ENCODE measurements at regions not wholly inside any gene's neighbourhood (a gene's known extent, or its start where the extent isn't known, plus 50 kb on each side); places are given as distances from the start of the nearest gene placed in this dataset.

DNA sequence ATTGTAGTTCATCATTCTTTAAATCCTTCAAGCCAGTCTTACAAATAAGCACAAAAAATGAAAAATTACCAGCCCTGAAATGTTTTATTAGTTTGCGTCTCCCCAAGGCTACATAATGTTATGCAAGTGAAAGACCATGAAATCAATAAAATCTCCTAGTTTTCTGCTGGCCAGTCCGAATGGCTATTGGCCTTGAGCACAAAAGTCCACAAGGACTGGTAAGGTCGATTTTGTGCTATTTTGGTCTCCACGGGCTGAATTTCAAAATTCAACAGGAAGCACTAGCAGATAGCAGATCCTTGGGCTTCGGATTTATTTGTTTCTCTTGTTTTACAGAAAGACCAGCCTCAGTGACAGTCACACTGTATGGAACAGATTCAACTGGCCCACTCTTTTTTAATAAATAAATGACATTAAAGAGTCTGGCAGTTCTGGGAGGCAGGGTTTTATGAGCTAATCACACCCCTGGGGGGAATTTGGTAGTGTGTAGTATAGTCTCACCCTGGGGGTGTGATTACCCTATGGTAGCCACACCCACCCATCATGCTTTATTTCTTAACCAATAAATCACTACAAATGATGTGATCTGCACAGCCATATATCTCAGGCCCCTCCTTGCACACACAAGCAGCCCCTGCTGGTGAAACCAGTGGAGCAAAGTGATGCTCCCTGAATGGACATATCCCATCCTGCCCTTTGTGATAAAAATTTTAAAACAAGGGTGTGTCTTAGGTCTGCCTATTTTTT is 51.1 kb upstream of the TMEM33 start:
- no peak overlapping the region for H3K27ac Mint-ChIP-seq
- peaks cover 7% of the 10 kb centered on the region for H3K4me1 Mint-ChIP-seq (ENCODE audit: low read depth)
- no peaks in the 10 kb centered on the region for H3K36me3 Mint-ChIP-seq (ENCODE audit: low read depth)
- H3K27me3 Mint-ChIP-seq = peaks cover 74% of the 10 kb centered on the region
- H3K9me3 Mint-ChIP-seq = no peaks in the 10 kb centered on the region
- intact Hi-C loops (cut with micrococcal nuclease) = no loop called here
- H3K4me3 Mint-ChIP-seq = no peak overlapping the region

DNA sequence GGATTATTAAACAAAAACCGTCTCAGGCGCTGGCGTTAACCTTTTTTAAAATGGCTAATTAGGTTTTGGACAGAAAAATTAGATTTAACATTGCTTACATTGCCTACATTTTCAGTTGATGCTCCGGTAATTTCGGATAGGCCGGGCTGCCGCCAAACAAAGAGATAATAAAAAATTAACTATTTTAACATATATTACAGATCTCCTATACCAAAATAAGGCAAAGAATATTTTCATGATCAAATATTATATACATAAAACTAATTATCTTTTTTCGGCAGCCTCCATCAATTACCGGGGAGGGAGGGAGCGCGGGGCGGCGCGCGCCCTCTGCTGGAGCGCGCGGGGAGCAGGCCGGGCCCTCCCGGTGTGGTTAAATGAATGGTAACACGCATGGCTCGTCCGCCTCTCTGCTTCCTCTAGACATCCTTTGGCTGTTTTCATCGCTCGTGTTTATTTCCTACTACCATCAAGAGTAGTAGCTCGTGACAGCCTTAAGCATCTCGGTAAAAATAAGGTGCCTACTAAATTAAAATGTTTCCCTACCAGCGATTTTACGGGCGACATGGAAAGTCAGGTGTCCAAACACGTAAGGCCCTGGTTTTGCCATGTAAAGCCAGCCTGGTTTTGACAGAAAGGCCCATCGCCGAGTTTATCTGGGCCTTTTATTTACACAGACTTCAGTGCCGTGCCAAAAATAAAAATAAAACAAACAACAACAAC is 52.4 kb upstream of the TMEM33 start:
- Mint-ChIP-seq H3K27ac (no peak overlapping the region), H3K27me3 (peaks cover 87% of the 10 kb centered on the region), H3K36me3 (ENCODE audit: low read depth) (no peaks in the 10 kb centered on the region), H3K4me1 (ENCODE audit: low read depth) (peaks cover 7% of the 10 kb centered on the region), H3K4me3 (no peak overlapping the region), H3K9me3 (no peaks in the 10 kb centered on the region)
- intact Hi-C loops (cut with micrococcal nuclease) = loop anchor here (1.0 kb wide), 1 partner anchor 601 kb away; no protein-coding TSS in a partner anchor

DNA sequence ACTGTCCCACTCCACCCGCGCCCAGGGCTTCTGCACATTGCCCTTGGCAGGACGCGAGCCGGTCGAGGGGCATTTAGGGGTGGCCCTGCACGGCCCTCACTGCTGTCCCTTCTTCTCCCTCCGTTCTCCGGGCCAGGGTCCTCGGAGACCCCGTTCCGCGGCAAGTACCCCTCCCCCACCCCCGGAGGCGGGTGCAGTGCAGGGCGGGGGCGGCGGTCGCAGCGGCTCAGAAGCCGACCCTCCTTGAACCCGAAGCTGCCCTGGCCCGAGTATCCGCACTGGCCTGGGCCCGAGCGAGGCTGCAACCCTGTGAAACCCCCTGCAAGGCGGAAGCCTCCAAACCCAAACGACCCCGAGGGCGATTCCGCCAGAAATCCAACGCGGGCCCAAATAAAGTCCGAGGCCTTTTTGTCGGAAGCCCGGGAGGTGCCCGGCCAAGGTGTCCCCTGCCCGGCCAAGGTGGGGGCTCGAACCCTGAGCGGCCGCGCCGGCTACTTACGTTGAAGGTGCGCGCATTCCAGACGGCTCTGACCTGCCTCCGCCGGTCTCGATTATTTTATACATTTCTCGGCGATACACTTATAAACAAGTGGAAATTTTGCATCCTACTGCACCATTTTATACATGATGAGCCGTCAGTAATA is 53.1 kb upstream of the TMEM33 start:
- Mint-ChIP-seq H3K9me3 (no peaks in the 10 kb centered on the region), H3K4me1 (ENCODE audit: low read depth) (peaks cover 7% of the 10 kb centered on the region), H3K27ac (no peak overlapping the region), H3K27me3 (peaks cover 91% of the 10 kb centered on the region), H3K36me3 (ENCODE audit: low read depth) (no peaks in the 10 kb centered on the region), H3K4me3 (no peak overlapping the region)
- intact Hi-C loops (cut with micrococcal nuclease) = loop anchor here (1.0 kb wide), 1 partner anchor 601 kb away; no protein-coding TSS in a partner anchor

DNA sequence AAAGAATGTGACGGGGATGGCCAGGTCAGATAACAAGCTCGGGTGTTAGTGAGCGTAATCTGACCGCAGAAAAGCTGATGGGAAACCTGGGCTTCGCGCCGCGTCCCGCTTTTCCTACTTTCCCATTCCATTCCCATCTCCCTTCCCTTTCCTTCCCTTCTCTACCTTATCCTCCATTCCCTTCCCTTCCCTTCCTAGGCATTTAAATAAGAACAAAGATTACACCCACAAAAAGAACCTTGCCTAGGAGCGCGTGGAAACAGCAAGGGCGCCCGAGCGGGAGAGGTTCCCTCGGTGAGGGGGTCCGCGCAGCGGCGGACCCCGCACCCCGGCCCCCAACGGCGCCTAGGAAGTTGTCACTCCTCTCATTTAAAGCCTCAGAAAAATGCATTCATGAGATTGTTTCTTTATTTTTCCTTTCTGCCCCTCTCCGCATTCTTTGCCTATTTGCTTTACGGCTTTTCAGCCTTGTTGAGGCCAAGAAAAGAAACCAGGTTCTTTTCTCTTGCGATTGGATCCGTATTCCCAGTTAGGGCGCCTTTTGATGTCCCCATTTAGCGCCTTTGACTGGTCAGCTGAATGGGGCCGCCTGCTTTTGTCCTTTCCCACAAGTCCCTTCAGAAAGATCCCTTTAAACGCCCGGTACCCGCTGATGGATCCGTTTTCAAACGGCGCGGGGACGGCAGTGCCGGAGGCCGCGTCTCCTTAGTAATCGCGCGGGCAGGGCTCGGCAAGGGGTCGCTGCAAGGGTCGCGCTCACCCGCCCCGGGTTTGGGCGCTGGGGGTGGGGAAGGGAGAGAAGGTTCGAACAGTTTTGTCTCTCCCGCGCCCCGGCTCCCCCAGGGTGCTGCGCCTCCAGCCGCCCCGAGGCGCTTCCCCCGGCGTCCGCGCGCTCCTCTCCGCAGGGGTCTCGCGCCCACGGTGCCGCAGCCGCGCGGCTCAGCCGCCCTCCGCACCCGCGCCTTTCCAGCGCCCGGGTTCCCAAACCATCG is 54.1 kb upstream of the TMEM33 start:
- Mint-ChIP-seq H3K4me1 (ENCODE audit: low read depth) (peaks cover 7% of the 10 kb centered on the region), H3K4me3 (no peak overlapping the region), H3K36me3 (ENCODE audit: low read depth) (no peaks in the 10 kb centered on the region), H3K27me3 (peaks cover 94% of the 10 kb centered on the region), H3K9me3 (no peaks in the 10 kb centered on the region), H3K27ac (no peak overlapping the region)
- intact Hi-C loops (cut with micrococcal nuclease) = no loop called here

DNA sequence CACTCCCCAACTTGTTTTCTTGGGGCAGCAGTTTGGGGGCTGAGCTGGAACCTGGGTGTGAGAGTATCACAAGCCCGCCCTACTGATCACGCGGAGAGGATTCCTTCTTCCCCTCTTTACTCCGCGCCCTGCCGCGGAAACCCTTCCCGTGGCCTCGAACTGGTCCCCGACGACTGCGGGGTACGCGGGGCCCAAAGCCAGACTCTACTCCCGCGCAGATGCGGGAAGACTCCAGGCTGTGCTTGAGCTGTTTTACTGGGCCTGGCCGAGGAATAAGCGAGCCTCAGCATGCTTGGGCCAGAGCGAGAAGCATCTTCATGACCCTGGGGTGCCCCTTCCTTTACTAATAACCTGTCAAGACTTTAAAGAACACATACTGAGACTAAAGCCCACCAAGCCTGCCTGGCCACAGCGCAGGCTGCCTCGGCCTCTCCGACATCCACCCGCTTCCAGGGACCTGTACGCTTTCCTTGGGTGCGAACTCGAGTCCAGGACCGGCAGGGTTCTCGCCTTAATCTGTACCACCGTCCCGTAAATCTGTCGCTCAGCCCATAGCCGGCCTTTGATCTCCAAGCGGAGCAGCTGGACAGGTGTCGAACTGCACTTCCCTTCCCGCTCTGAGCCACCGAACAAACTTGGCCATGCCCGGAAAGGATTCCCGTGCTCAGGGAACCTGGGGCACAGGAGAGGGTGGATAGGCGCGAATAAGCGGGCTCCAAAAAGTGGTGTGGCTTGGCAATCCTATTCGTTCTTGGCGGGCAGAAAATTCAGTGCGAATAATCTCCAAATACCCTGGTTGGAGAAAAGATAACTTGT is 55.0 kb upstream of the TMEM33 start:
- intact Hi-C loops (cut with micrococcal nuclease) = no loop called here
- no peaks in the 10 kb centered on the region for H3K9me3 Mint-ChIP-seq
- H3K27ac Mint-ChIP-seq = no peak overlapping the region

DNA sequence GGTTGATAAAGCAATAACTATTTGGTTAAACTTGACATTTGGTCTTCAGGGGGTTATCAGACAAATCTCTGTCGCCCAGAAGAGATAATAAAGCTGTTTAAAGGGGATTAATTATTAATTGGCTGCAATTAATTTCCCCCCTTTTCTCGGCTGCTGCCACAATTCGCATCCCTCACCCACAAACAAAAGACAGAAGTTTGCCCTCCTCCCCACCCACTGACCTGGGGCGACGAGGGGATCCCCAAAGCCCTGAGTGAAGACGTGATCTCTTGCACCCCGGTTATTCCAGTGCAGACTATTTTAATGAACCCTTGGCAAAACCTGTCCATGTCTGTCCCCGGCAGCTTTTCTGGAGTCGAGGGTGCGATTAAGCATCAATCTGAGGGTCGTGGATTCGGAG is 55.7 kb upstream of the TMEM33 start:
- Mint-ChIP-seq H3K27me3 (peaks cover 91% of the 10 kb centered on the region), H3K9me3 (no peaks in the 10 kb centered on the region), H3K4me3 (no peak overlapping the region), H3K27ac (no peak overlapping the region), H3K4me1 (ENCODE audit: low read depth) (peaks cover 7% of the 10 kb centered on the region), H3K36me3 (ENCODE audit: low read depth) (no peaks in the 10 kb centered on the region)
- intact Hi-C loops (cut with micrococcal nuclease) = no loop called here

More for the DNA sequence above, 55.0 kb upstream of the TMEM33 start:
- peaks cover 93% of the 10 kb centered on the region for H3K27me3 Mint-ChIP-seq
- H3K36me3 Mint-ChIP-seq (ENCODE audit: low read depth) = no peaks in the 10 kb centered on the region
- peaks cover 7% of the 10 kb centered on the region for H3K4me1 Mint-ChIP-seq (ENCODE audit: low read depth)
- no peak overlapping the region for H3K4me3 Mint-ChIP-seq

DNA sequence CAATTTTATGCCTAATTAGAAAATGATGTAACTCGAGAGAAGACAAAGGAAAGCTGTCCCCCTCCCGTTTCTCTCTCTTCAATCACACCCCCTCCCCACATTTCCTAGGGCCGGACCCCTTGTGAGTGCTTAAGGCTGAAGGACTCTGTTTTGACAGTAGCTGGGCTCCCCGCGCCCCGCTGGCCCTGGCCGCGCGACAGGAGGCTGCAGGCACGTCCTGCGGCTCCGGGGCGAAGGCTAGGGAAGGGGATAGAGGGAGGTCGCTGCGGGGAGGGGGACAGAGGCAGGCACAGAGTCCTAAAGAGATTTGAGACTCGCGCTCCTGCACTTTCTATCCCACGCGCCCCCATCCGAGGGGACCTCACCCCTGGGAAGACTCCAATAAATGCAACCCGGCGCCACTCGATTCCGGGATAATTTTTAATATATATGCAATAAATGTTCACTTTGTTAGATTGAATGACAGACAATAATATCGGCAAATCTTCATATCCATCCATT is 56.2 kb upstream of the TMEM33 start:
- no peak overlapping the region for H3K4me3 Mint-ChIP-seq
- peaks cover 92% of the 10 kb centered on the region for H3K27me3 Mint-ChIP-seq
- peaks cover 7% of the 10 kb centered on the region for H3K4me1 Mint-ChIP-seq (ENCODE audit: low read depth)
- no peaks in the 10 kb centered on the region for H3K9me3 Mint-ChIP-seq
- intact Hi-C loops (cut with micrococcal nuclease) = no loop called here
- no peaks in the 10 kb centered on the region for H3K36me3 Mint-ChIP-seq (ENCODE audit: low read depth)
- H3K27ac Mint-ChIP-seq = no peak overlapping the region

DNA sequence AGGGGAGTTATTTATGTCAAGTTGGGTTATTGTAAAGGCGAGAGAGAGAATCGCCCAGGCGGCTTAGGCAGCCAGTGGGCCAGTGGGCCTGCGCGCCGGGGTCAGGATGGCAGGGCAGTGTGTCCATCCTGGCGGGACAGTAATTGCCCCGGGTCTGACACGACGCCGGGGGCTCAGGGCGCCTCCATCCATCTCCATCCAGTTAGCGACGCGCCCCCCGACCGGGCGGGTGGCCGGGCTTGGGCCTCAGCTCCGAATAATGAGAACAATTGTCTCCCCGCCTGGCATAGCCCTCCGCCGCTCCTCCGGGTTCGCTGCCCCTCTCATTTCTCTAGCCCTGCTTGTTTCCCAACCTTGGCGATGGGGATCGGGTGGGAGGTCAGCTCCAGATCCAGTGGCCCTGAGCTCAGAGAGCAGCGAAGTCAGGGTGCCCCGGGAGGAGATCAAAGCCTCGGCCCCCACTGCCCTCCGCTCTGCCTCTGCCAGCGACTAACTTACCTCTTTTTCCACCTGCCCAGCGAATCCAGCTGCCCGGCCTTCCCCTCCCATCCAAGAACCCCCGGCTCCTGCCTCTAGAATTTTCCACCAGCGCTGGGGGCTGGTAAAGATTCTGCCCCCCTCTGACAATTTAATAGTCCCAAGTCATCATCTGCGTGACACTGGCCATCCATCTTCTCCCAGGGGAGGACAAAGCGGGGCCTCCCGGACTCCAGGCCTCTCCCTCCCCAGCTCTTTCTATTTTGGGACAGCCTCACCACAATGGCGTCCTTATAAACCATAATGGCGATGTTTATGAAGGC is 56.9 kb upstream of the TMEM33 start:
- Mint-ChIP-seq H3K4me3 (no peak overlapping the region), H3K4me1 (ENCODE audit: low read depth) (peaks cover 7% of the 10 kb centered on the region), H3K27ac (no peak overlapping the region), H3K36me3 (ENCODE audit: low read depth) (no peaks in the 10 kb centered on the region), H3K9me3 (no peaks in the 10 kb centered on the region), H3K27me3 (peaks cover 93% of the 10 kb centered on the region)
- intact Hi-C loops (cut with micrococcal nuclease) = no loop called here

DNA sequence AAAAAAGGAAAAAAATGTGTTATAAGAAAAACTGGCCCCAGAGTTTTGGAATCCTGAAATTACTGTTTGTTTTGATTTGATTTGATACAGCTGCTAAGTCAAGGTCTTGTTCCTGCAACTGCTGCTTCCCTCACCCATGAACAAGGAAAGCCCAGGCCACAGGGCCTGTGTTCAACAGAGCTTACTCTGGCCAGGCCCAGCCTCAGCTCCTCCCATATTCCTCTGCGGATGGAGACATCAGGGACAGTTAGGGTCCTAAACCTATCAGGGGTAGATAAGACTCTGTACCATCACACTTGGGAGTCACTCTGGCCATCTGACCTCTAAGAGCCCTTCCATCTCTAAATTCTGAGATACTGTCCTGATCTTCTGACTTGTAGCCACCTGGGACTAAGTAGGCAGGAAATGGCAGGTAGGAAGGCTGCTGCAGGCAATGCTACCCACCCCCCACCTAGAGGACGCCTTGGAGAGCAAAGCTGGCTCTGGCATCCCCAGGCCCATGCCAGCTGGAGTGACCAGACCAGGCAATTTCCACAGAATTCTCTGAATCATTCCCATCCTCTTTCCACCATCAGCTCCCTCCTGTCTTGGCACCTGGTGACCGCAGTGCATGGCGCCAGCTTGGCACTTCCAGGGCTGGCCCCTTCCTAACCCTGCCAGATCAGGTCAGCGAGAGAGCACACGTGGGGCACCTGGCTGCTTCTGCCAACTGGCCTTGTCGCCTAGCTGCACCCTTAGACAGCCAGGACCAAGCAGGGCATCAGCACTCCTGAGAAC is 58.0 kb upstream of the TMEM33 start:
- intact Hi-C loops (cut with micrococcal nuclease) = no loop called here
- H3K36me3 Mint-ChIP-seq (ENCODE audit: low read depth) = no peaks in the 10 kb centered on the region
- H3K4me3 Mint-ChIP-seq = no peak overlapping the region
- H3K27me3 Mint-ChIP-seq = peaks cover 97% of the 10 kb centered on the region
- H3K4me1 Mint-ChIP-seq (ENCODE audit: low read depth) = peaks cover 7% of the 10 kb centered on the region
- H3K27ac Mint-ChIP-seq = no peak overlapping the region
- no peaks in the 10 kb centered on the region for H3K9me3 Mint-ChIP-seq

DNA sequence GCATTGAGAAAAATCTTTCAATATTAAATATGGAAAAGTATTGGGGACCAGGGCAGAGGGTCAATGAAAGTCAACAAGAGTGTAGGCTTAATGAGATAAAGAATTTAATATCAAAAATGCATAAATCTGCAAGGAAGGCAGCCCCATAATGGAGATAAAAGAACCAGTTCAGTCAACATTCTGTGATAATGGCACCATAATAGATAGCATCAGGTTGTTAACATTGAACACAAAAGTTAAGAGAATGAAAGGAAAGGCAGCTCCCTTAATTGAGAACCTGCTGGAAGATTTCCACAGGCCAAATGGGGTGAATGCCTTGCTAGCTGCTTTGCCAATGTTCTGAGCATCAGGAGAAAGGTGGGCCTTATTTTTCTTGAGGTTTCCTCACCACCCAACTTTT is 60.4 kb upstream of the TMEM33 start:
- Mint-ChIP-seq H3K9me3 (no peaks in the 10 kb centered on the region), H3K27ac (no peak overlapping the region), H3K4me1 (ENCODE audit: low read depth) (no peaks in the 10 kb centered on the region), H3K4me3 (no peak overlapping the region), H3K27me3 (peaks cover 95% of the 10 kb centered on the region), H3K36me3 (ENCODE audit: low read depth) (no peaks in the 10 kb centered on the region)
- intact Hi-C loops (cut with micrococcal nuclease) = no loop called here

DNA sequence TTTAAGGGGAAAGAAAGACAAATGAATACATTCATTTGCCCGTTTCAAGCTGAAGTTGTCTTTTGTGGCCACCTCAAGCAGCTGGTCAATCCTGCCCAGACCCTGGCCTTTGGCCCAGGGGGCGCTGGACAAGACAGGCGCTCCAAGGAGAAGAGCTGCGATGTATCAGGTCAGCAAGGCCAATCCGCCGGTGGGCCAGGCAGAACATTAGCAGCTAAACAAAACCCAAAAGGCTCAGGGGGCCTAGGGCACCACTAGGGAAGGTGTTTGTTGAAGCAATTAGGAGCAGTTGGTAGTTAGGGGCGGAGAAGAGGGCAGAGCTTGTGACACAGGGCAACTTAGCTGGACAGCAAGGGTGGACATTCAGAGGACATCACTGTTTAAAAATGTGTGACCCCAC is 60.8 kb upstream of the TMEM33 start:
- Mint-ChIP-seq H3K27ac (no peak overlapping the region), H3K36me3 (ENCODE audit: low read depth) (no peaks in the 10 kb centered on the region), H3K9me3 (no peaks in the 10 kb centered on the region), H3K27me3 (peaks cover 95% of the 10 kb centered on the region), H3K4me3 (no peak overlapping the region), H3K4me1 (ENCODE audit: low read depth) (no peaks in the 10 kb centered on the region)
- intact Hi-C loops (cut with micrococcal nuclease) = no loop called here
